Body of pancreas (tissue), 4 donors: ENCODE measurements at regions not wholly inside any gene's neighbourhood (a gene's known extent, or its start where the extent isn't known, plus 50 kb on each side); places are given as distances from the start of the nearest gene placed in this dataset.

Experiments used
- ATAC-seq: fragments of 150-250 bp; one replicate; pipeline ENCODE4 v1.9.1; 2016
- DNase-seq, 4 donors: peaks; one replicate each; pipeline ENCODE4 v3.0.0-alpha.2; 2019
- H3K27ac ChIP-seq, 4 donors: fragments of 200-600 bp; sonication (generic); 1 replicate in 3 of 4; 2 replicates in 1 of 4; pipeline versions ENCODE4 v1.5.1 to v1.6.1; 2016 to 2019; ENCODE audit warnings: mild to moderate bottlenecking in 1 of 4, mixed read lengths in 1 of 4, moderate library complexity in 1 of 4
- H3K27me3 ChIP-seq, 2 donors: fragments of 200-600 bp; sonication (generic); one replicate each; pipeline ENCODE4 v1.6.0; 2016; ENCODE audit warnings: mild to moderate bottlenecking in 1 of 2
- H3K36me3 ChIP-seq, 2 donors: fragments of 200-600 bp; sonication (generic); replicated peaks in 1 of 2; 2 replicates each; pipeline ENCODE4 v1.5.1; 2016; ENCODE audit warnings: low read depth in 2 of 2; ENCODE audit not compliant: insufficient read depth in 1 of 2
- H3K4me1 ChIP-seq: fragments of 200-600 bp; sonication (generic); one replicate; pipeline ENCODE4 v1.6.0; 2016
- H3K4me3 ChIP-seq, 2 donors: fragments of 200-600 bp; sonication (generic); 1 replicate in 1 of 2; 2 replicates in 1 of 2; pipeline ENCODE4 v1.5.1; 2016 to 2019
- H3K9me3 ChIP-seq, 3 donors: fragments of 200-600 bp; sonication (generic); 1 replicate in 2 of 3; 2 replicates in 1 of 3; pipeline ENCODE4 v1.5.1; 2016
- POLR2A ChIP-seq, 3 donors: fragments of 450-650 bp; IDR thresholded peaks; one replicate each; pipeline ENCODE4 v1.6.1; 2016; ENCODE audit warnings: antibody characterized with exemption in 3 of 3, mild to moderate bottlenecking in 2 of 3
- WGBS, 2 donors: methylation state at CpG; one replicate each; pipeline ENCODE4 v1.1.5; 2017; 5-methylcytosine and 5-hydroxymethylcytosine counted together
- intact Hi-C: fragments of 100-400 bp; cut with DNase I; formaldehyde crosslinking; loops from one replicate; pipeline ENCODE4 v1.15.1; 2023
- TF ChIP-seq, protein P1 (sequence below), 7 experiments: fragments of 450-650 bp in 4 of 7; fragments of 200-600 bp in 3 of 7; sonication (generic) in 3 of 7; IDR thresholded peaks; one replicate each; pipeline ENCODE4 v1.5.1; 2016 to 2019; ENCODE audit warnings: antibody characterized with exemption in 7 of 7

DNA sequence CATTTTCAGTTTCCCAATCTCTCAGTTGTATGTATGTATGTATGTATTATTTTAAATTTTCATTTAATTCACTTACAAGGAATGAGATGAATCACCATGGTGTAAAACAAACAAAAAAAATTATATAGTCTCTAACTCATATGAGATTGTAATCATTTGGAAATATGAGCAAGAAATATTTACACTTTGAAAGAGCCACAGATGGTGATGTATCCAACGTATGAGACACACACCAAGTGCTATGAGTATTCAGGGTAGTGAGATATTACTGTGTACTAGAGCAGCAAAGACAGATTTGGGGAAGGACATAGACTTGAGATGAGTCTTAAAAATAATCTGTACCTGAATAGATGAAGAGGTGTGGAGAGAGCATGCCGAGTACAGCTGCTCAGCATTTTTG lies 1154.4 kb downstream of the RAPGEF2 start:
- 64 to 88% methylated on average over 2 of the region's 2 CpGs for WGBS, 2 donors

DNA sequence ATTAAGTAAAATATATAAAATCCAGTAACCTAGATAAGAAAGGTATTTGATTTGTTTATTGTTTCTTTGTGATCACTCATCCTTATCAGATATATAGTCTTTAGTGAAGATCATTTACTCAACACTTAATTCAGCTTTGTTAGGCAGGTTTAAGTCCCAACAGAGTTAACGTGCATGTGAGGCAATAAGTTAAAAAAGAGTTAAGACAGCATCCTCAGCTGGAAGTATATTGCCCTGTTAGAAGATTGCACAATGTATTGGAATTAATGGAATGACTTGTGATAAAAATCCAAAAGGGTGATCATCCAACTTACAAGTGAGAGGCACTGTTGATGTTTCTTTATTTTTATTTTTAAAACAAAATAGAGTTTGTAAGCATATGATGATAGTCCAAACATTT lies 1162.1 kb downstream of the RAPGEF2 start:
- no peak for ATAC-seq
- WGBS, 2 donors = 46 to 53% methylated on average over 1 of the region's 1 CpG
- intact Hi-C loops = no loop called here

More for the DNA sequence above, 1154.4 kb downstream of the RAPGEF2 start:
- H3K4me3 ChIP-seq = no peak overlapping the region
- no peak overlapping the region for H3K27ac ChIP-seq
- H3K27me3 ChIP-seq = no peaks in the 10 kb centered on the region
- DNase-seq (no peak), ATAC-seq (no peak)
- TF ChIP-seq, protein P1, sequence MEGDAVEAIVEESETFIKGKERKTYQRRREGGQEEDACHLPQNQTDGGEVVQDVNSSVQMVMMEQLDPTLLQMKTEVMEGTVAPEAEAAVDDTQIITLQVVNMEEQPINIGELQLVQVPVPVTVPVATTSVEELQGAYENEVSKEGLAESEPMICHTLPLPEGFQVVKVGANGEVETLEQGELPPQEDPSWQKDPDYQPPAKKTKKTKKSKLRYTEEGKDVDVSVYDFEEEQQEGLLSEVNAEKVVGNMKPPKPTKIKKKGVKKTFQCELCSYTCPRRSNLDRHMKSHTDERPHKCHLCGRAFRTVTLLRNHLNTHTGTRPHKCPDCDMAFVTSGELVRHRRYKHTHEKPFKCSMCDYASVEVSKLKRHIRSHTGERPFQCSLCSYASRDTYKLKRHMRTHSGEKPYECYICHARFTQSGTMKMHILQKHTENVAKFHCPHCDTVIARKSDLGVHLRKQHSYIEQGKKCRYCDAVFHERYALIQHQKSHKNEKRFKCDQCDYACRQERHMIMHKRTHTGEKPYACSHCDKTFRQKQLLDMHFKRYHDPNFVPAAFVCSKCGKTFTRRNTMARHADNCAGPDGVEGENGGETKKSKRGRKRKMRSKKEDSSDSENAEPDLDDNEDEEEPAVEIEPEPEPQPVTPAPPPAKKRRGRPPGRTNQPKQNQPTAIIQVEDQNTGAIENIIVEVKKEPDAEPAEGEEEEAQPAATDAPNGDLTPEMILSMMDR (IDR thresholded peaks at IDR 0.05) = no peak
- TF ChIP-seq POLR2A (IDR thresholded peaks at IDR 0.05) = no peak
- intact Hi-C loops = no loop called here
- no peaks in the 10 kb centered on the region for H3K9me3 ChIP-seq
- no peaks in the 10 kb centered on the region for H3K4me1 ChIP-seq
- no peaks in the 10 kb centered on the region for H3K36me3 ChIP-seq

DNA sequence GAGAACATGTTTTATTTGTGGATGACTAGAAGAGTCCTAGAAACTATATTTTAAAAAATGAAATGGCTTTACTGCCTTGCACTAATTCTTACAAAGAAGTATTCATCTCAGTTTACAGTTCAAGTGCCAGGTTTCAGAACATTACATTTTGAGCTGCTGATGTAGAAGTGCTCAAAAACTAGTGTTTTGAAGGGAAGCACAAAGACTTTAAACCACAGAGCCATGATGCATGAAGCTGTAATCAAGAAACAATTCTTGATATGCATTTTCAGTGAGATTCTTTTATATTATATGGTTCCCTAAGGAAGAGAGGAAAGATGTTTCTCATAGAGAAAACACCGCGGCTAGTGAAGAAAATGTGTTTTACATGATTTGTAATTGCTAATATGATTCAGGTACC lies 1163.0 kb downstream of the RAPGEF2 start:
- H3K27ac ChIP-seq = no peak overlapping the region
- no peaks in the 10 kb centered on the region for H3K4me1 ChIP-seq
- TF ChIP-seq POLR2A (IDR thresholded peaks at IDR 0.05) = no peak
- TF ChIP-seq, protein P1 (IDR thresholded peaks at IDR 0.05) = no peak
- no peaks in the 10 kb centered on the region for H3K36me3 ChIP-seq
- H3K27me3 ChIP-seq = no peaks in the 10 kb centered on the region
- H3K4me3 ChIP-seq = no peak overlapping the region
- ATAC-seq = no peak
- intact Hi-C loops = no loop called here
- no peaks in the 10 kb centered on the region for H3K9me3 ChIP-seq
- 87 to 88% methylated on average over 2 of the region's 2 CpGs for WGBS, 2 donors
- no peak for DNase-seq

More for the DNA sequence above, 1162.1 kb downstream of the RAPGEF2 start:
- Histone ChIP-seq H3K4me1 (no peaks in the 10 kb centered on the region), H3K9me3 (no peaks in the 10 kb centered on the region), H3K27me3 (no peaks in the 10 kb centered on the region), H3K4me3 (no peak overlapping the region), H3K27ac (no peak overlapping the region), H3K36me3 (no peaks in the 10 kb centered on the region)
- no peak for DNase-seq
- no peak for TF ChIP-seq POLR2A (IDR thresholded peaks at IDR 0.05)
- TF ChIP-seq, protein P1 (IDR thresholded peaks at IDR 0.05) = no peak

DNA sequence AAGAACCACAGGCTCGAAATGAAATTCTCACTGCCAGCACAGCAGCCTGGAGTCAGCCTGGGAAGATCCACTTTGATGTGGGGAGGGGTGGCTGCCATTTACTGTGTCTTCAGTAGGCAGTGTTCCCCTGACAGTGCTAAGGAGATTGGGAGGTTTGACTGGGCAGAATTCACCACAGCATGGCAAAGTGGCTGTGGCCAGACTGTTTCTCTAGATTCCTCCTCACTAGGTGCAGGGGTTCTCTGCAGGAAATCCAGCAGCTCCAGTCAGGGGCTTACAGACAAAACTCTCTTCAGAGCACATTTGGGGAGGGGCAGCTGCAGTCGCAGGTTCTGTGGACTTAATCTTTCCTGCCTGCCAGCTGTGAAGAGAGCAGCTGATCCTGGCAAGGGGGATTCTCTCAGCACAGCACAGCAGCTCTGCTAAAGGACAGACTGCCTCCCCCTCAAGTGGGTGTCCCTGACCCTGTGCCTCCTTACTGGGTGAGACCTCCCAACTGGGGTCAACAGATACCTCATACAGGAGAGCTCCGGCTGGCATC lies 1174.0 kb downstream of the RAPGEF2 start:
- DNase-seq (no peak), ATAC-seq (no peak)
- intact Hi-C loops = no loop called here
- peaks cover 0 to 6% (median 0%) of the 10 kb centered on the region in 3 donors for H3K9me3 ChIP-seq
- H3K27ac ChIP-seq = no peak overlapping the region
- H3K4me3 ChIP-seq = no peak overlapping the region
- TF ChIP-seq, protein P1 (IDR thresholded peaks at IDR 0.05) = no peak
- TF ChIP-seq POLR2A (IDR thresholded peaks at IDR 0.05) = no peak
- no peaks in the 10 kb centered on the region for H3K27me3 ChIP-seq
- WGBS, 2 donors = 45 to 100% methylated on average over 1 to 3 of the region's 3 CpGs
- no peaks in the 10 kb centered on the region for H3K4me1 ChIP-seq
- no peaks in the 10 kb centered on the region for H3K36me3 ChIP-seq

DNA sequence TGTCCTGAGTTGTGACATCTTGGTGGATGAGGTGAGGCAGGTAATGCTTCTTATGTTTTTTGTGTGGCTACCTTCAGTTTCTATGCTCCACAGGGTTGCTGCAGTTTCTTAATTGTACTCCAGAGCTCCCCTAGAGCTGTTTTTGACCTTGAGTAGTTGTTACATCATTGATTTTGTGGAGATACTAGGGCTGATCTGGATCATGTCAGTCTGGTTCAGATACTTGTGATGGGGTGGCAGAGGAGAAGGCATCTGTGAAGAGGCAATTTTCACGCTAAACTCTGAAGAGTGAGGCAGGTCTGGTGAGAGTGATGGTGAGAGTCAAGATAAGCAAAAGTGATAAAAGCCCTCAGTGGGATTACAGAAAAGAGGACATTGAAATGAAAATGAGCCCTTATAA lies 1180.2 kb downstream of the RAPGEF2 start:
- intact Hi-C loops = no loop called here
- H3K4me1 ChIP-seq = no peaks in the 10 kb centered on the region
- ATAC-seq (no peak), DNase-seq (no peak)
- no peaks in the 10 kb centered on the region for H3K9me3 ChIP-seq
- H3K27ac ChIP-seq = no peak overlapping the region
- H3K36me3 ChIP-seq = no peaks in the 10 kb centered on the region
- TF ChIP-seq, protein P1 (IDR thresholded peaks at IDR 0.05) = no peak
- TF ChIP-seq POLR2A (IDR thresholded peaks at IDR 0.05) = no peak
- 85 to 100% methylated on average over 1 of the region's 1 CpG for WGBS, 2 donors
- H3K27me3 ChIP-seq = no peaks in the 10 kb centered on the region
- no peak overlapping the region for H3K4me3 ChIP-seq
